HL-60 (cell line): ENCODE measurements at regions not wholly inside any gene's neighbourhood (a gene's known extent, or its start where the extent isn't known, plus 50 kb on each side); places are given as distances from the start of the nearest gene placed in this dataset.

Experiments used
- CTCF ChIP-seq: IDR thresholded peaks from one replicate; pipeline ENCODE4 v1.5.1; 2011; ENCODE audit warnings: low read length, control low read depth, inconsistent platforms; ENCODE audit not compliant: insufficient read depth
- SPI1 ChIP-seq: IDR thresholded peaks from 2 replicates; pipeline ENCODE4 v1.6.1; 2012; ENCODE audit warnings: low read depth, mild to moderate bottlenecking, borderline replicate concordance

- TF ChIP-seq CTCF: no peak
- TF ChIP-seq SPI1: no peak
These were observed 163.6 kb upstream of the DYRK2 start for GRCh38 chr12:67484791-67485480.
